HEK293 (cell line): ENCODE measurements at regions not wholly inside any gene's neighbourhood (a gene's known extent, or its start where the extent isn't known, plus 50 kb on each side); places are given as distances from the start of the nearest gene placed in this dataset.

ENCODE experiments used
- CTCF ChIA-PET: fragments of 350-600 bp; formaldehyde crosslinking; extraction: SDS; loops from one replicate; lab custom pipeline; 2021; ENCODE audit warnings: antibody characterized with exemption; lab: Yijun Ruan, JAX
- POLR2A ChIA-PET: fragments of 300-600 bp; formaldehyde crosslinking; extraction: SDS; loops from one replicate; lab custom pipeline; 2020; ENCODE audit warnings: antibody characterized with exemption, inconsistent platforms; lab: Yijun Ruan, JAX
- H3K27ac ChIP-seq: fragments of 200-500 bp; sonication (Bioruptor generic); 2 replicates; pipeline ENCODE4 v1.5.1; 2014; ENCODE audit warnings: low read depth, low read length, control low read depth, inconsistent platforms; ENCODE audit errors: extremely low read depth
- H3K36me3 ChIP-seq, 2 experiments: fragments of 200-500 bp in 1 of 2; sonication (Bioruptor generic) in 1 of 2; 1 replicate in 1 of 2; 2 replicates in 1 of 2; pipeline ENCODE4 v1.5.1; 2014 to 2017; ENCODE audit warnings: inconsistent platforms in 2 of 2, low read length in 2 of 2; ENCODE audit not compliant: control insufficient read depth in 2 of 2, insufficient read depth in 1 of 2
- H3K4me1 ChIP-seq: fragments of 200-500 bp; sonication (Bioruptor generic); 2 replicates; pipeline ENCODE4 v1.5.1; 2014; ENCODE audit warnings: mild to moderate bottlenecking, low read length, inconsistent platforms; ENCODE audit not compliant: control insufficient read depth, insufficient read depth
- H3K4me3 ChIP-seq: 2 replicates; pipeline ENCODE4 v1.5.1; 2011; ENCODE audit warnings: low read depth, mild to moderate bottlenecking, control low read depth, low read length, moderate library complexity
- H3K9me3 ChIP-seq: fragments of 200-500 bp; sonication (Bioruptor generic); 2 replicates; pipeline ENCODE4 v1.5.1; 2014; ENCODE audit warnings: low read depth, low read length, inconsistent platforms; ENCODE audit not compliant: control insufficient read depth, insufficient read depth
- AEBP2 ChIP-seq: fragments of 450-650 bp; formaldehyde crosslinking; IDR thresholded peaks from 2 replicates; pipeline ENCODE4 v1.5.1; 2016; ENCODE audit warnings: missing biosample characterization, missing genetic modification characterization, borderline replicate concordance
- ELK4 ChIP-seq: IDR thresholded peaks from 2 replicates; pipeline ENCODE4 v1.6.1; 2011; ENCODE audit warnings: mild to moderate bottlenecking, low read depth, low read length, borderline replicate concordance
- KLF7 ChIP-seq: fragments of 450-650 bp; formaldehyde crosslinking; IDR thresholded peaks from 2 replicates; pipeline ENCODE4 v1.5.1; 2016; ENCODE audit warnings: missing biosample characterization, missing genetic modification characterization, borderline replicate concordance
- SP7 ChIP-seq: fragments of 450-650 bp; formaldehyde crosslinking; IDR thresholded peaks from 2 replicates; pipeline ENCODE4 v1.5.1; 2016; ENCODE audit warnings: missing biosample characterization, missing genetic modification characterization
- WT1 ChIP-seq: fragments of 450-650 bp; formaldehyde crosslinking; IDR thresholded peaks from 2 replicates; pipeline ENCODE4 v1.5.1; 2016; ENCODE audit warnings: missing biosample characterization, missing genetic modification characterization
- ZBTB21 ChIP-seq: fragments of 450-650 bp; formaldehyde crosslinking; IDR thresholded peaks from 2 replicates; pipeline ENCODE4 v1.5.1; 2017; ENCODE audit warnings: missing biosample characterization, missing genetic modification characterization
- ZBTB8A ChIP-seq: fragments of 450-650 bp; formaldehyde crosslinking; IDR thresholded peaks from 2 replicates; pipeline ENCODE4 v1.5.1; 2016; ENCODE audit warnings: missing biosample characterization, missing genetic modification characterization
- ZFHX2 ChIP-seq: fragments of 450-650 bp; formaldehyde crosslinking; conservative IDR thresholded peaks from 2 replicates; pipeline ENCODE4 v1.5.1; 2016; ENCODE audit warnings: missing biosample characterization, missing genetic modification characterization
- ZFP3 ChIP-seq: fragments of 450-650 bp; formaldehyde crosslinking; IDR thresholded peaks from 2 replicates; pipeline ENCODE4 v1.5.1; 2016; ENCODE audit warnings: low read depth, missing biosample characterization, missing genetic modification characterization
- ZFP37 ChIP-seq: fragments of 450-650 bp; formaldehyde crosslinking; IDR thresholded peaks from 2 replicates; pipeline ENCODE4 v1.5.1; 2016; ENCODE audit warnings: missing biosample characterization, missing genetic modification characterization
- ZNF19 ChIP-seq: fragments of 450-650 bp; formaldehyde crosslinking; IDR thresholded peaks from 2 replicates; pipeline ENCODE4; 2016; ENCODE audit warnings: missing biosample characterization, missing genetic modification characterization, low read depth
- ZNF223 ChIP-seq: fragments of 450-650 bp; formaldehyde crosslinking; IDR thresholded peaks from 2 replicates; pipeline ENCODE4 v1.5.1; 2016; ENCODE audit warnings: missing biosample characterization, missing genetic modification characterization
- ZNF239 ChIP-seq: fragments of 450-650 bp; formaldehyde crosslinking; IDR thresholded peaks from 2 replicates; pipeline ENCODE4 v1.5.1; 2016; ENCODE audit warnings: missing biosample characterization, missing genetic modification characterization
- ZNF362 ChIP-seq: fragments of 450-650 bp; formaldehyde crosslinking; IDR thresholded peaks from 2 replicates; pipeline ENCODE4 v1.5.1; 2016; ENCODE audit warnings: missing biosample characterization, missing genetic modification characterization
- ZNF521 ChIP-seq: fragments of 450-650 bp; formaldehyde crosslinking; IDR thresholded peaks from 2 replicates; pipeline ENCODE4 v1.5.1; 2017; ENCODE audit warnings: missing biosample characterization, mild to moderate bottlenecking, missing genetic modification characterization
- ZNF571 ChIP-seq: fragments of 450-650 bp; formaldehyde crosslinking; IDR thresholded peaks from 2 replicates; pipeline ENCODE4 v1.5.0; 2017; ENCODE audit warnings: missing biosample characterization, missing genetic modification characterization
- ZNF596 ChIP-seq: fragments of 450-650 bp; IDR thresholded peaks from 2 replicates; pipeline ENCODE4 v1.5.0; 2018; ENCODE audit warnings: missing biosample characterization, mild to moderate bottlenecking, missing genetic modification characterization, moderate library complexity
- ZNF677 ChIP-seq: fragments of 450-650 bp; IDR thresholded peaks from 2 replicates; pipeline ENCODE4 v1.5.0; 2018; ENCODE audit warnings: missing biosample characterization, mild to moderate bottlenecking, missing genetic modification characterization, moderate library complexity
- ZNF707 ChIP-seq: fragments of 450-650 bp; formaldehyde crosslinking; IDR thresholded peaks from 2 replicates; pipeline ENCODE4 v1.5.1; 2016; ENCODE audit warnings: missing biosample characterization, missing genetic modification characterization
- ZNF791 ChIP-seq: fragments of 450-650 bp; formaldehyde crosslinking; IDR thresholded peaks from 2 replicates; pipeline ENCODE4 v1.5.1; 2016; ENCODE audit warnings: missing biosample characterization, missing genetic modification characterization
- ZNF837 ChIP-seq: fragments of 450-650 bp; formaldehyde crosslinking; IDR thresholded peaks from 2 replicates; pipeline ENCODE4 v1.5.1; 2016; ENCODE audit warnings: missing biosample characterization, missing genetic modification characterization

GRCh38 chr18:78559584-78559983 is 420.0 kb upstream of the SALL3 start:
- H3K36me3 ChIP-seq, result no peaks in the 10 kb centered on the region
- no peak for TF ChIP-seq AEBP2 (tag by site-specific recombination)
- TF ChIP-seq ZNF223 (tag by site-specific recombination), result no peak
- no peak for TF ChIP-seq ZFHX2 (tag by site-specific recombination)
- TF ChIP-seq ZBTB21 (tag by site-specific recombination), result no peak
- TF ChIP-seq KLF7 (tag by site-specific recombination), result no peak
- no peak for TF ChIP-seq ZBTB8A
- TF ChIP-seq ZFP37, result no peak
- no peak for TF ChIP-seq WT1 (tag by site-specific recombination)
- no peak for TF ChIP-seq ZNF19 (tag by site-specific recombination)
- TF ChIP-seq ZFP3 (tag by site-specific recombination), result no peak
- no peak for TF ChIP-seq ZNF571
- TF ChIP-seq ZNF362 (tag by site-specific recombination), result no peak
- TF ChIP-seq ELK4, result no peak
- no peak for TF ChIP-seq ZNF521 (tag by site-specific recombination)
- no peak for TF ChIP-seq ZNF791
- TF ChIP-seq, all 188 proteins: peak for 0
- no peak overlapping the region for H3K4me3 ChIP-seq
- H3K27ac ChIP-seq, result no peak overlapping the region
- ChIA-PET POLR2A (no interaction called here), CTCF (interaction anchor here (0.6 kb wide), 1 partner anchor 65 kb away, joined by 3 read pairs; no protein-coding TSS in a partner anchor)
- no peaks in the 10 kb centered on the region for H3K4me1 ChIP-seq
- no peaks in the 10 kb centered on the region for H3K9me3 ChIP-seq

GRCh38 chr18:78561757-78562510 is 417.7 kb upstream of the SALL3 start:
- ChIA-PET POLR2A (no interaction called here), CTCF (no interaction called here)
- H3K4me3 ChIP-seq, result no peak overlapping the region
- no peak for TF ChIP-seq ZNF677
- TF ChIP-seq ZNF837 (tag by site-specific recombination), result no peak
- no peak for TF ChIP-seq ZNF707 (tag by site-specific recombination)
- no peak for TF ChIP-seq ZNF19 (tag by site-specific recombination)
- TF ChIP-seq ZNF596 (tag by site-specific recombination), result no peak
- no peak for TF ChIP-seq SP7 (tag by site-specific recombination)
- TF ChIP-seq ZNF239 (tag by site-specific recombination), result no peak
- no peak for TF ChIP-seq ZBTB8A
- no peaks in the 10 kb centered on the region for H3K4me1 ChIP-seq
- no peaks in the 10 kb centered on the region for H3K36me3 ChIP-seq
- H3K27ac ChIP-seq, result no peak overlapping the region
- H3K9me3 ChIP-seq, result no peaks in the 10 kb centered on the region
